Suprapubic skin (tissue), 4 donors: ENCODE measurements at regions not wholly inside any gene's neighbourhood (a gene's known extent, or its start where the extent isn't known, plus 50 kb on each side); places are given as distances from the start of the nearest gene placed in this dataset.

ENCODE experiments used
- DNase-seq, 2 donors: peaks; one replicate each; pipeline ENCODE4 v3.0.0-alpha.2; 2019; ENCODE audit warnings: low spot score in 2 of 2
- H3K27ac ChIP-seq: fragments of 200-600 bp; sonication (generic); one replicate; pipeline ENCODE4 v1.5.1; 2019
- H3K27me3 ChIP-seq: fragments of 200-600 bp; sonication (generic); one replicate; pipeline ENCODE4 v1.5.1; 2019
- H3K36me3 ChIP-seq: fragments of 200-600 bp; sonication (generic); one replicate; pipeline ENCODE4 v1.5.1; 2019
- H3K4me1 ChIP-seq: fragments of 200-600 bp; sonication (generic); one replicate; pipeline ENCODE4 v1.5.1; 2019
- H3K4me3 ChIP-seq: fragments of 200-600 bp; sonication (generic); one replicate; pipeline ENCODE4 v1.5.1; 2019; ENCODE audit warnings: mild to moderate bottlenecking
- H3K9me3 ChIP-seq: fragments of 200-600 bp; sonication (generic); one replicate; pipeline ENCODE4 v1.5.1; 2019
- CTCF ChIP-seq, 2 donors: fragments of 200-600 bp in 1 of 2; fragments of 450-650 bp in 1 of 2; sonication (generic) in 1 of 2; IDR thresholded peaks; one replicate each; pipeline ENCODE4 v1.5.1; 2016 to 2019; ENCODE audit warnings: antibody characterized with exemption in 2 of 2, mild to moderate bottlenecking in 1 of 2, moderate library complexity in 1 of 2
- EP300 ChIP-seq: sonication (generic); formaldehyde crosslinking; IDR thresholded peaks from one replicate; pipeline ENCODE4 v1.6.1; 2017; ENCODE audit warnings: antibody characterized with exemption
- POLR2A ChIP-seq, 2 donors: fragments of 450-650 bp; IDR thresholded peaks; one replicate each; pipeline ENCODE4 v1.6.1; 2017; ENCODE audit warnings: antibody characterized with exemption in 2 of 2, mild to moderate bottlenecking in 2 of 2, moderate library complexity in 2 of 2
- POLR2AphosphoS5 ChIP-seq, 3 donors: sonication (generic); formaldehyde crosslinking; IDR thresholded peaks; one replicate each; pipeline ENCODE4 v1.6.1; 2017; ENCODE audit warnings: antibody characterized with exemption in 3 of 3
- WGBS: methylation state at CpG from one replicate; pipeline ENCODE4 v1.1.5; 2018; 5-methylcytosine and 5-hydroxymethylcytosine counted together

DNA sequence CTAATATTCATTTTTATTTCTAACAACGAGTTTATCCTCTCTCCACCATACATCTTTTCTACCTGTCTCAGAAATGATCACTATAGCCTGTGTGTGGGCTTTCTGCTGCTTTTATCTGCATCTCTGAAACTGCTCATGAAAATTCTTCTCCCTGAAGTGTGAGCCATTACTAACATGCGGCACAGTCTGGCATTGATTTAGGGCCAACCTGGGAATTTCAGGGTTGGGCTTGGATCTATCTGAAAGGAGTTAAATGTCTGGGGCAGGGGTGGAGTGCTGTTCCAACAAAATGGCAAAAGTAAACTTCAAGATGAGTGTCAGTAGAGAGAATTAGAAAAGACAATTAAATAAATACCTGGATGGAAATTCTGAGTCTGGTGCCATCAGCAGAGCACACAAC, 198.2 kb upstream of the OSR1 start:
- no peak overlapping the region for H3K4me3 ChIP-seq
- no peak overlapping the region for H3K27ac ChIP-seq
- H3K36me3 ChIP-seq = no peaks in the 10 kb centered on the region
- 51% methylated on average over 2 of the region's 2 CpGs for WGBS
- H3K9me3 ChIP-seq = no peaks in the 10 kb centered on the region
- no peaks in the 10 kb centered on the region for H3K27me3 ChIP-seq
- no peaks in the 10 kb centered on the region for H3K4me1 ChIP-seq
- no peak for TF ChIP-seq POLR2AphosphoS5 (IDR thresholded peaks at IDR 0.05)
- no peak for TF ChIP-seq CTCF (IDR thresholded peaks at IDR 0.05)
- no peak for TF ChIP-seq POLR2A (IDR thresholded peaks at IDR 0.05)
- no peak for TF ChIP-seq EP300
- DNase-seq = no peak

DNA sequence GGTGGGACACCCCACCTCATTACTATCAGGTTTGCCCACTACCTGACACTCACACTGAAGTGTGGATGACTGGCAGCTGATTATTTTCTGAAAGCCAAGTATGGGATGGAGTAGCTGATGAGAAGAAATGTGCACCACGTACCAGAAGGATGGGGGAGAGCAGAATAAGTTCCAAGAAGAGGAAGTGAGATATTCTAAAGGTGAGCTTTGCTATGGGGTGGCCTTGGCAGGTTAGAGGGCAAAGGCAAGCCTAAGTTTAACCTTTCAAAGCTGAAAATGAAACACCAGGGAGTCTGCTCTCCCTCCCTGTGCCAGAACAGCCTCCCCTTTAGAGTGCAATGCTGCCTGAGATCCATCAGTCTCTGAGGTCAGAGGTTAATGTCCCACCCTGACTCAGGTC, 196.1 kb upstream of the OSR1 start:
- H3K9me3 ChIP-seq = no peaks in the 10 kb centered on the region
- no peak overlapping the region for H3K4me3 ChIP-seq
- no peaks in the 10 kb centered on the region for H3K4me1 ChIP-seq
- H3K27ac ChIP-seq = no peak overlapping the region
- H3K36me3 ChIP-seq = no peaks in the 10 kb centered on the region
- no peaks in the 10 kb centered on the region for H3K27me3 ChIP-seq
- TF ChIP-seq CTCF (IDR thresholded peaks at IDR 0.05) = no peak
- TF ChIP-seq POLR2AphosphoS5 (IDR thresholded peaks at IDR 0.05) = no peak
- TF ChIP-seq EP300 = no peak
- TF ChIP-seq POLR2A (IDR thresholded peaks at IDR 0.05) = no peak
- no peak for DNase-seq
- WGBS = 92% methylated on average over 1 of the region's 1 CpG

- Histone ChIP-seq H3K9me3 (no peaks in the 10 kb centered on the region), H3K27me3 (peaks cover 3% of the 10 kb centered on the region), H3K4me1 (no peaks in the 10 kb centered on the region), H3K4me3 (no peak overlapping the region), H3K36me3 (no peaks in the 10 kb centered on the region), H3K27ac (no peak overlapping the region)
- DNase-seq = no peak
- TF ChIP-seq POLR2A (IDR thresholded peaks at IDR 0.05) (no peak), EP300 (no peak), POLR2AphosphoS5 (IDR thresholded peaks at IDR 0.05) (no peak), CTCF (IDR thresholded peaks at IDR 0.05) (no peak)
- WGBS = 60% methylated on average over 1 of the region's 1 CpG
These were observed 193.8 kb upstream of the OSR1 start for GRCh38 chr2:19552270-19552669.

DNA sequence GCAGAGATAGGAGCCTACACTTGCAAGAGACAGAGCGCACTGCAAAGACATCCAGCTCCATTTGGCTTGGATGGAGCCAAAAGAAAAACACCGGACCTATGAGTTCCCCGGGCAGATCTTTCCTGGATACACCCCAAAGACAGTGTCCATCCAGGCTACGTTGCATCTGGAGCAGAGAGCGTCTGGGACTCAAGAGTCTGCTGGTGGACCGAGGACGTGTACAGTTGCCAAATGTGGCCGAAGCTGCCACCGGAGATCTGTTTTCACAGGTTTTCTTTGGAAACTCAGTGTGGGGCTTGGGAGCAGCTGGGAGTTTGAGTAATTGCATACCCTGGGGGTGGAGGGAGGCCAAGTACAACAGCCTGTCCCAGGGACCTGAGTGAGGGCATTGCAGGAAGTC, 192.3 kb upstream of the OSR1 start:
- peaks cover 3% of the 10 kb centered on the region for H3K27me3 ChIP-seq
- TF ChIP-seq POLR2A (IDR thresholded peaks at IDR 0.05) (no peak), EP300 (no peak), POLR2AphosphoS5 (IDR thresholded peaks at IDR 0.05) (no peak), CTCF (IDR thresholded peaks at IDR 0.05) (no peak)
- WGBS = 75% methylated on average over 9 of the region's 9 CpGs
- no peaks in the 10 kb centered on the region for H3K36me3 ChIP-seq
- no peak for DNase-seq
- no peaks in the 10 kb centered on the region for H3K9me3 ChIP-seq
- H3K27ac ChIP-seq = no peak overlapping the region
- H3K4me3 ChIP-seq = no peak overlapping the region
- H3K4me1 ChIP-seq = no peaks in the 10 kb centered on the region

- Histone ChIP-seq H3K9me3 (no peaks in the 10 kb centered on the region), H3K4me1 (no peaks in the 10 kb centered on the region), H3K27ac (no peak overlapping the region), H3K27me3 (peaks cover 3% of the 10 kb centered on the region), H3K36me3 (no peaks in the 10 kb centered on the region), H3K4me3 (no peak overlapping the region)
- DNase-seq = no peak
- TF ChIP-seq CTCF (IDR thresholded peaks at IDR 0.05) (no peak), POLR2AphosphoS5 (IDR thresholded peaks at IDR 0.05) (no peak), POLR2A (IDR thresholded peaks at IDR 0.05) (no peak), EP300 (no peak)
- WGBS = 96% methylated on average over 1 of the region's 1 CpG
These were observed 191.4 kb upstream of the OSR1 start for GRCh38 chr2:19549821-19550220.
